Calu3 (cell line): ENCODE measurements at regions not wholly inside any gene's neighbourhood (a gene's known extent, or its start where the extent isn't known, plus 50 kb on each side); places are given as distances from the start of the nearest gene placed in this dataset.

ENCODE experiments used
- BruUV-seq: library from RNA; stranded (reverse); fragments of 400-500 nt; replicated peaks from 2 replicates; lab custom pipeline; 2021; lab: Mats Ljungman, UMichigan
- CTCF ChIA-PET: fragments of 300-600 bp; sonication (Branson Sonifier 250); formaldehyde crosslinking; loops from one replicate; lab custom pipeline; 2022; ENCODE audit warnings: antibody characterized with exemption; lab: Charles Lee
- DNase-seq: peaks from one replicate; pipeline ENCODE4 v3.0.0; 2022
- H3K27ac Mint-ChIP-seq: one replicate; pipeline ENCODE4 v1.8.0; 2022; ENCODE audit warnings: mixed read lengths; ENCODE audit not compliant: unreplicated experiment
- H3K27me3 Mint-ChIP-seq: one replicate; pipeline ENCODE4 v1.8.0; 2022; ENCODE audit warnings: mixed read lengths; ENCODE audit not compliant: unreplicated experiment
- H3K36me3 Mint-ChIP-seq: one replicate; pipeline ENCODE4 v1.8.0; 2022; ENCODE audit warnings: mild to moderate bottlenecking, moderate library complexity, mixed read lengths; ENCODE audit not compliant: insufficient read depth, unreplicated experiment
- H3K4me1 Mint-ChIP-seq: one replicate; pipeline ENCODE4 v1.8.0; 2022; ENCODE audit warnings: mild to moderate bottlenecking, low read depth, mixed read lengths; ENCODE audit not compliant: unreplicated experiment
- H3K4me3 Mint-ChIP-seq: one replicate; pipeline ENCODE4 v1.8.0; 2022; ENCODE audit warnings: mild to moderate bottlenecking, low read depth, moderate library complexity, mixed read lengths; ENCODE audit not compliant: unreplicated experiment
- H3K9me3 Mint-ChIP-seq: one replicate; pipeline ENCODE4 v1.8.0; 2022; ENCODE audit warnings: low read depth, mixed read lengths; ENCODE audit not compliant: unreplicated experiment
- CTCF ChIP-seq: fragments of 200-600 bp; IDR thresholded peaks from one replicate; pipeline ENCODE4 v1.8.0; 2022; ENCODE audit warnings: antibody characterized with exemption; ENCODE audit not compliant: unreplicated experiment
- intact Hi-C: fragments of 100-400 bp; cut with micrococcal nuclease; formaldehyde crosslinking; loops from one replicate; pipeline ENCODE4 v1.10.0; 2022; ENCODE audit not compliant: unreplicated experiment

DNA sequence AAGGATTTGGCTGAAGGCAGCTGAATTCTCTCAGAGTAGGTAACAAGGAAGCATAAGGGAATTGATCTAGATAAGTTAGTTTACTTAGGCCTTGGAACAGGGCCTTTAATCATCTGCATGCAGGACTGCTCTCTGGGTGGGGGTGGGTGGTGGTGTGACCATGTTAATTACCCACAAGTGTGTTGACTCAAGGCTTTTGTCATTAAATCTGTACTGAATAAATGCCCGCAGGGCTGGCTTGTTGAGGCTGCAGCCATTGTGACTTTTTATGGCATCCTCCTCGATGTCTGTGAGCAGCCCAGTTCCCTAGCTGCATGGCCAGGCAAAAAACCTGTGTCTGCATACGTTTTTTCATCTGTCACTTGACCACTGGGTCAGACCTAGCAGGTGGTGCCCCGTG is 63.5 kb upstream of the ASCC3 start:
- no TSS peak for BruUV-seq
- no peak overlapping the region for H3K27ac Mint-ChIP-seq
- TF ChIP-seq CTCF = no peak
- peaks cover 7% of the 10 kb centered on the region for H3K9me3 Mint-ChIP-seq
- no peaks in the 10 kb centered on the region for H3K4me1 Mint-ChIP-seq
- no peaks in the 10 kb centered on the region for H3K36me3 Mint-ChIP-seq
- intact Hi-C loops = no loop called here
- no peaks in the 10 kb centered on the region for H3K27me3 Mint-ChIP-seq
- CTCF ChIA-PET = no interaction called here
- H3K4me3 Mint-ChIP-seq = no peak overlapping the region
- DNase-seq = no peak

DNA sequence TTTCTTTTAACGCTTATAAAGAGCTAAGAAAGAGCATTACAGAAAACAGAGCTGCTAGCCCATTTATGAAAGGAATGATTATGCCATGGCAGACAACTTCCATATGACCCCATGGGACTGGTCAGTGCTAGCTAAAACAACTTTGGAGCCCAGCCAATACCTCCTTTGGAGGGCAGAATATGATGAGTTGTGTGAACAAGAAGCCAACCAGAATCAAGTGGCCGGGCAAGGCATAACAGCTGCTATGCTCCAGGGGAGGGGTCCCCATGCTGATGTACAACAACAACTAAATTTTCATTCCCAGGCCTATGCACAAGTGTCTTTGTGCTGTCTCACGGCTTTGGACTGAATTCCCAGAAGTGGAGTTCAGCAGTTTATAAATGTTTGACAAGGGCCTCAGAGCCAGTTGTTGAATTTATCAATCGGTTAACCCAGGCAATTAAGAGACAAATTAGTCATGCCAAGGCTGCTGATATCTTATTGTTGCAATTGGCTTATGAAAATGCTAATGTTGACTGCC is 65.0 kb upstream of the ASCC3 start:
- Mint-ChIP-seq H3K4me1 (no peaks in the 10 kb centered on the region), H3K27me3 (no peaks in the 10 kb centered on the region), H3K4me3 (no peak overlapping the region), H3K9me3 (peaks cover 7% of the 10 kb centered on the region), H3K36me3 (no peaks in the 10 kb centered on the region), H3K27ac (no peak overlapping the region)
- intact Hi-C loops = no loop called here
- CTCF ChIA-PET = no interaction called here
- BruUV-seq = no TSS peak
- no peak for DNase-seq
- TF ChIP-seq CTCF = no peak

- no peak for TF ChIP-seq CTCF
- no peak overlapping the region for H3K27ac Mint-ChIP-seq
- H3K27me3 Mint-ChIP-seq = no peaks in the 10 kb centered on the region
- H3K9me3 Mint-ChIP-seq = peaks cover 7% of the 10 kb centered on the region
- DNase-seq = no peak
- intact Hi-C loops = no loop called here
- peaks cover 5% of the 10 kb centered on the region for H3K4me1 Mint-ChIP-seq
- no peaks in the 10 kb centered on the region for H3K36me3 Mint-ChIP-seq
- BruUV-seq = no TSS peak
- H3K4me3 Mint-ChIP-seq = no peak overlapping the region
- CTCF ChIA-PET = no interaction called here
These were observed 65.6 kb upstream of the ASCC3 start for GRCh38 chr6:100946711-100947110.

DNA sequence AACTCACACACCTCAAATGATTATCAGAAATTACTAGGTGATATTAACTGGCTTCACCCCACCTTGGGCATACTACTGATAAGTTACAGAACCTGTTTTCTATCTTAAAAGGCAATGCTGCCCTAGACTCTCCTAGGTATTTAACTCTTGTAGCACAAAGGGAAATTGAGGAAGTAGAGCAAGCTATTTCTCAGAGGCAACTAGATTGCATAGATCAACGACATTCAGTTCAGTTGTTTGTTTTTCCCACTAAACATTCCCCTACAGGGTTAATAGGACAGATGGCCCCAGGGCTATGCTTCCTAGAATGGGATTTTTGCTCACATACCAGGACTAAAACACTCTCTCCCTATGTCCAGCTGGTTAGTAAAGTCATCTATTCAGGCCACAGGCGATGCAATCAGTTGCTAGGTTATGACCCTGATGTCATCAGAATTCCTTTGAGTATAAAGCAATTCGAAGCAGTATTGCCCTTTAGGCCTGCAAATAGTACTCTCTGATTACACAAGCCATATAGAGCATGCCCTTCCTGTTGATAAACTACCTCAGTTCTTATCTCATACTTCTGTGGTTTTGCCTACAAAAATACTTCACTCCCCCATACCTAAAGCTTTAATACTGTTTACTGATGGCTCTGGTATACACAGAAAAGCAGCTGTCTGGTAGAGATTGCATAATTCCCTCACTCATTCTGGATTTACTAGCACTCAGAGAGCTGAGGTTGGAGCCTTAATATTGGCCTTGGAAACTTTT is 67.4 kb upstream of the ASCC3 start:
- DNase-seq = no peak
- Mint-ChIP-seq H3K27me3 (no peaks in the 10 kb centered on the region), H3K36me3 (no peaks in the 10 kb centered on the region), H3K4me3 (no peak overlapping the region), H3K27ac (no peak overlapping the region), H3K4me1 (peaks cover 8% of the 10 kb centered on the region), H3K9me3 (peaks cover 7% of the 10 kb centered on the region)
- no TSS peak for BruUV-seq
- no peak for TF ChIP-seq CTCF
- CTCF ChIA-PET = interaction anchor here (0.6 kb wide), 1 partner anchor 525 kb away, joined by 3 read pairs; no protein-coding TSS in a partner anchor
- intact Hi-C loops = no loop called here
